KBM-7 (cell line): ENCODE measurements at regions not wholly inside any gene's neighbourhood (a gene's known extent, or its start where the extent isn't known, plus 50 kb on each side); places are given as distances from the start of the nearest gene placed in this dataset.
"Not testable (repeated sequence)": the region's sequence is repeated elsewhere in the genome, so short reads cannot be mapped to it uniquely, and the experiment has no call there.

ENCODE experiments used
- DNase-seq: peaks from one replicate; pipeline ENCODE4 v3.0.0-alpha.2; 2015
- in situ Hi-C: fragments of 300-500 bp; cut with MboI; formaldehyde crosslinking; loops from 2 replicates; pipeline ENCODE4 v1.14.3; 2020; ENCODE audit warnings: low sequenced_read_pairs, low pct_unique_long_range_greater_than_20kb, mixed read lengths

GRCh38 chr5:60455589-60455988 is 244.4 kb downstream of the DEPDC1B start:
- DNase-seq: no peak
- in situ Hi-C loops: no loop called here

- in situ Hi-C loops, DNase-seq: not testable (repeated sequence)
These were observed 245.7 kb downstream of the DEPDC1B start for GRCh38 chr5:60454277-60454676.

DNA sequence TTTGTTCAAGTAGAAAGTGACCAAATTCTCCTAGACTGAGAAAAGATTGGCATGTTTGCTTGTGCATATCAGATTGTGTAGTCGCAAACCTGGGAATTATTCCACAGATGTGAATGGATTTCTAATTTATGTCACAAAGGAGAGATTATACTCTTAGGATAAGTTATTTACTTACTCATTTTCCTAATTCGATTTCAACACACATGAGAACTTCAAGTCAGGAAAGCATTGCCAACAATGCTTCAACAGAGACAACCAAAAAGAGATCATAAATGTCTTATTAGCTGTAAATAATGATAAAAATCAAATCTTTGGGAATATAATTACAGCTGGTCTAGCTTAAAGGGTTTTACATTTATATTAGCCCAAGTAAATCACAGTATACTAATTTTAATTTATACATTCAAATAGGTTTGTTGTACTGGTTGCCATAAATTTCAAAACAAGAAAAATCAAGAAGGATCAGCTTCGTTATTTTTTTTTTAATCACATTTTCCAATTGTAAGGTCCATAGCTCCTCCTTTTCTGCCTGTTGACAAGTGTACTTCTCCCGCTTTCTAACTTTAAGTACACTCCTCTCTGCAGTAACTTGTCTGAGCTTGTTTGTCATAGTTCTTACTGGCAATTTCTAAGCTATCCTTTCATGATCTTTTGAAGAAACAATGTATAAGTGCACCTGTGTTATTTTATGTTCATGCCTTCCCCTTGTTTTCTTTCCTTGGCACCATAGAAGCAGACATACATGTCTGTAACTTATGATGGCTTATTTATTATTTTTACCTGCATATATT is 246.6 kb downstream of the DEPDC1B start:
- DNase-seq: no peak
- in situ Hi-C loops: no loop called here

DNA sequence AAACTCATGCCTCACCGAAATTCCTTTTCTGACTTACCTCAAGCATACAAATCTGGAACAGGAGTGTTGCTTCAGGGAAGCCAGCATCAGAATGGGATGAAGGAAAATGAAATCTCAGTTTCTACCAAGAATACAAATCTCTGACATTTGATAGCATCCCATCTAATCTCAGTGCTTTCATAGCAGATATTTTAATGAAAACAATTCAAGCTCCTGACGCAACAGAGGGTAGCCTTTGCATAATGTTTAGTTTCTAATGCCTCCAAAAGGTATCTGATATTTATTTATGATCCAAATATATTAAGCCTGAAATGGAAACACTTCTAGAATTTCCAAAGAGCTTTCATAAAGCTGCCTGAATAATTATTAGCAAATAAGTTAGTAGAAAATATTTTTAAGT is 251.4 kb downstream of the DEPDC1B start:
- no peak for DNase-seq
- in situ Hi-C loops: no loop called here

DNA sequence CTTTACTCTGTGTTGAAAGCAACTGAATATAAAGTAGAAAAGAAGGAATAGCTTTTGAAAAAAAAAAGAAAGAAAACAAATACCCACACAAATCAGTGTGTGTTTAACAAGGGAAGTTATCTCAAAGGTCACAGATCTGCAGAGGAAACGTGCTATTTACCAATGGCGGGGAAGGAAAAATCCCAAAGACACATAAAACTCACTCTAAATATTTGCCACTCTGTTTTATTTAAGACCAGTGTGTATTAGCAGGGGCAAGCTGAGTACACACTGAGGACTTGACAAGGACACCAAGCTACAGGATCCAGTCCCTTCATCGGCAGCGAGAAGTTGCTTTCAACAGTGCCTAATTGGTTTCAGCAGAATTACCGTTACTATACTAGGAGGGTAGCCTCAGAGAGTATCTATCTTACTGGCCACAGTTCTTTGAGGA is 252.5 kb downstream of the DEPDC1B start:
- in situ Hi-C loops: no loop called here
- no peak for DNase-seq

DNA sequence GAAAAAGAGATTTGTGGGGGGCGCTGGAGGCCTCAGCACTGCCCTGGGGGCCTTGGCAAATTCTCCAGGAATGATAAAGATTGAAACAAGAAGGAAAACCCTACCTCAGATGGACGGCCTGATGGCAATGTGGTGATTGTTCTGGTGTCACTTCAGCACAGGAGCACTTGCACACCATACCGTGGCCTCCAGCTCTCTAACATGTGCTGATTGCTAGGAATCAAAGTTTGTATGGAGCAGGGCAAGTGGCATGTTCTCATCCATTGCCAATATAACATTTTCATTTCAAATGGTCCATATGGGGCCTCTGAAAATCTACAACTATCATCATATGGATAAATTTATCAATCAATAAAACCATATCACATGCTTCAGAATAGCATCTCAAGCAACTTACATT is 253.0 kb downstream of the DEPDC1B start:
- no peak for DNase-seq
- in situ Hi-C loops: no loop called here

GRCh38 chr5:60445921-60446320 is 254.0 kb downstream of the DEPDC1B start:
- in situ Hi-C loops: no loop called here
- DNase-seq: no peak

GRCh38 chr5:60445427-60445826 is 254.5 kb downstream of the DEPDC1B start:
- no peak for DNase-seq
- in situ Hi-C loops: no loop called here

DNA sequence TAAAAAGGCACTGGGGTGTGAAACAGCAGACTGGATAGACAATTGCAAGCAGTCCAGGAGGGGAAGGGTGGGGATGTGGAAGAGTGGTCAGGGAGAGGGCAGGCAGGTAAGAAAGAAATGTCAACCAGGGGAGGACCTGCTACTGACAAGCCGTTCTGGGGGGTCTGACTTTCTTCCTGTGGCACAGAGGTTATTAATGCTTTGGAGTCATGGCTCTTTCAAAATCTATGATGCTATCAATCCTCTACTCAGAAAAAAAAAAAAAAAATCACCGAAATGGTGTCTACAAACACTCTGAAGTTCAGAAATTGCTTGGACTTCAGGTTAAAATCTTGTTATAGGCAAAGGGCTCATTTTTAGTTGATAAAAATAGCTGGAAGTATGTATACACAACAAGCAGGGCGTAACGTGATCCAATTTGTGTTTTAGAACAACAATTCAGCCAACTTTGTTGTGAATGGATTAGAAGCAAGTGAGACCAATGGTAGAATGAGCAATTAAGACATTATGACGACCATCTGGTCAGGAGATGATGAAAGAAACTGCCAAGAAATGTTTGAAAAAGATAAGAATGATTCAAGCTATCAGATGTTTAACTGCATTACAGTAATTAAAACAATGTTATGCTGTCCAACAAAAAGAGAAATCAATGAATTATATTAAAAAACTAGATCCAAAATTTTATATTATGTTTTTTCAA is 255.2 kb downstream of the DEPDC1B start:
- no peak for DNase-seq
- in situ Hi-C loops: no loop called here

DNA sequence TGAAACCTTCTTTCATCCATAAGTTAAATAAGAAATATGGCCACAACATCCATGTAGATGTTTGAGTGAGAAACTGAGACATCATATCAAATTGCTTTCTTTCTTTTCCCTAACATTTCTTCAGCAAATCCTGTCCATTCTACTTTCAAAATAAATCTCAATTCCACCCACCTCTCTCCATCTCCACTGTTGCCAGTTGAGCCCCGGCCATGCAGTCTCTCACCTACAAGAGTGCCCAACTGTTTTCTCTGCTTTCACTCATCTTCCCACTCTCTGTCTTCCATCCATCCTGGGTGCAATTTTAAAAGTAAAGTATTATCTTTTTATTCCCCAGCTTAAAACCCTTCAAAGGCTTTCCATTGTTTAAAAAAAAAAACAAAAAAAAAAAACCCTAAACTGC is 260.4 kb downstream of the DEPDC1B start:
- DNase-seq: no peak
- in situ Hi-C loops: no loop called here

DNA sequence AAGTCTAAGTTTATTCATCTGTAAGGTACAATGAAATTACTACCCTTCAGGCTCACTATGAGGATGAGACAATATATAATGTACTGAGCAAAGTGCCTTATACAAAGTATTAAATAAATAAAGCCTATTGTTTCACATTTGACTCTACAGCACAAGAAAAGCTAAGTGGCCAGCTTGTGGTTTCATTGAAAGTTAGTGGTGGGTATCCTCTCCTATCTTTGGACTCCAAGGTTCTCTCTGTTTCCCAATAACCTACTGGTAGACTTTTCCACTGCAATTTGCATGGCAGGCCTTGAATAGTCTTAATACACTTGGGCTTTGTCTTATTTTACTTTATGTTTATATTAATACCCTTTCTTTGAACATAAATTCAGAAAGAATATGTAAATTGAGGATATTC is 262.7 kb downstream of the DEPDC1B start:
- in situ Hi-C loops: no loop called here
- DNase-seq: no peak

- DNase-seq: no peak
- in situ Hi-C loops: no loop called here
These were observed 263.4 kb downstream of the DEPDC1B start for GRCh38 chr5:60436518-60436917.

DNA sequence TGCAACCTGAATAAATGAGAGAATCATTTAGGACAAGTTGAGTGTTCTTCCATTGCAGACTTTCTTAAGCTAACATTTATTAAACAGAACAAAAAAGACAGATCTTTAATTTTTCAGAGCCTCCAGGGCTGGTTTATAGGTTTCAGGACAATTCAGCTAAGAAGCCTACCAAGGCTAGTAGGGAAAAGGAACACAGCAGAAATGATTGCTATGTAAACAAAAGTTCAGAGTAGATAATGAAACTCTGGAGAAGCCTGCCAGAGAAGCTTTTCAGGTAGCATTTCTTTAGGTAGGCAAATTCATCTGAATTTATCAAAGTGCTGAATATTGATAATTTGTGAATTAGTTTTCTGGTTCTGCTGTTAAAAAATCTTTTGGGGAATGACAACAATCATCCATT is 264.2 kb downstream of the DEPDC1B start:
- no peak for DNase-seq
- in situ Hi-C loops: no loop called here

DNA sequence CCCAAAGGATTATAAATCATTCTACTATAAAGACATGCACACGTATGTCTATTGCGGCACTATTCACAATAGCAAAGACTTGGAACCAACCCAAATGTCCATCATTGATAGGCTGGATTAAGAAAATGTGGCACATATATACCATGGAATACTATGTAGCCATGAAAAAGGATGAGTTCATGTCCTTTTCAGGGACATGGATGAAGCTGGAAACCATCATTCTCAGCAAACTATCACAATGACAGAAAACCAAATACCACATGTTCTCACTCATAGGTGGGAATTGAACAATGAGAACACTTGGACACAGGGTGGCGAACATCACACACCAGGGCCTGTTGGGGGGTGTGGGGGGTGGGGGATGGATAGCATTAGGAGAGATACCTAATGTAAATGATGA is 273.8 kb downstream of the DEPDC1B start:
- in situ Hi-C loops, DNase-seq: not testable (repeated sequence)

DNA sequence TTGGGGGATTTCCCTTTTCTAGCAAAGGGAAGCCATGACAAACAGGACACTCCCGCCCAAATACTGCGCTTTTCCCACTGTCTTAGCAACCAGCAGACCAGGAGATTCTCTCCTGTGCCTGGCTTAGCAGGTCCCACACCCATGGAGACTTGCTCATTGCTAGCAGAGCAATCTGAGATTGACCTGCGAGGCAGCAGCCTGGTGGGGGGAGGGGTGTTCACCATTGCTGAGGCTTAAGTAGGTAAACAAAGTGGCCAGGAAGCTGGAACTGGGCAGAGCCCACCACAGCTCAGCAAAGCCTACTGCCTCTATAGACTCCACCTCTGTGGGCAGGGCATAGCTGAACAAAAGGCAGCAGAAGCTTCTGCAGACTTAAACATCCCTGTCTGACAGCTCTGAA is 279.2 kb downstream of the DEPDC1B start:
- DNase-seq, in situ Hi-C loops: not testable (repeated sequence)

GRCh38 chr5:60417500-60418181 is 282.3 kb downstream of the DEPDC1B start:
- in situ Hi-C loops: no loop called here
- DNase-seq: no peak

DNA sequence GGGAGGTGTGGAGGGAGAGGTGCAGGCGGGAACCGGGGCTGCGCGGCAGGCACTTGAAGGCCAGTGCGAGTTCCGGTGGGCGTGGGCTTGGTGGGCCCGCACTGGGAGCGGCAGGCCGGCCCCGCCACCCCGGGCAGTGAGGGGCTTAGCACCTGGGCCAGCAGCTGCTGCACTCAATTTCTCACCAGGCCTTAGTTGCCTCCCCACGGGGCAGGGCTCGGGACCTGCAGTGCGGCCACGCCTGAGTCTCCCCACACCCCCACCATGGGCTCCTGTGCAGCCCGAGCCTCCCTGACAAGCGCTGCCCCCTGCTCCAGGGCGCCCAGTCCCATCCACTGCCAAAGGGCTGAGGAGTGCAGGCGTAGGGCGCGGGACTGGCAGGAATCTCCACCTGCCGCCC is 284.5 kb downstream of the DEPDC1B start:
- in situ Hi-C loops: no loop called here
- DNase-seq: no peak

DNA sequence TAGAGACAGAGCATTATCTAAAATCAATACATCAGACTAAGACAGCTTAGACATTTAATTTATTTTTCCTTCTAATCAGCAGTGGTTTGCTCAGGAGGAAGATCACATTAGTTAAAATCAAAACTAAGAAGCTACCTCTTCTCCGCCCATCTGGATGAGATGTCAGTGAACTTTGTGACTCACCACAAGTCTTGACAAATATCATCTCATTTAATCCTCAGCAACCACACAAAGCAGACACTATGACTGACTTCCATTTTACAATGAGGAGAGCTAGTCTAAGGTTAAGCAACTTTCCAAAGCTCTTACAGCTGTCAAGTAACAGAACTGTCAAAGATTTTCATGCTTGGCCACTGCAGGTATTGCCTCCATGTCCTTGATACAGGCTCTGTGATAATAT is 289.5 kb downstream of the DEPDC1B start:
- in situ Hi-C loops: no loop called here
- no peak for DNase-seq

DNA sequence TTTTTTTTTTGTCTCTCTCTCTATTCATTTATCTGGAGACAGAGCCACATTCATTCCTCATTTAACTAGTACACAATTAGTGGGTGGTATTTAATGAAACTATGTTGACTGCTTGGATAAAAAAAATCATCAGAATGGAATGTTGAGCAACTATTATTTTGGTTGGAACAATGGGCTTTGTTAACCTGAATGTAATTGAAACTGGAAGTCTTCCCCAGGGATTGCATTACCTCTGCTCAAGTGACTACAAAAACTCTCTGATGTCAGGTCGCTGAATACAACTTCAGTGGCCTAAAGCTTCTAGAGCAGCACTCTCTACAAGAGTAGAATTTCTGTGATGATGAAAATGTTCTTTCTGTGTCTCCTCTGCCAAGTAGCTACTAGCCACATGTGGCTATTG is 295.8 kb downstream of the DEPDC1B start:
- DNase-seq: no peak
- in situ Hi-C loops: no loop called here

DNA sequence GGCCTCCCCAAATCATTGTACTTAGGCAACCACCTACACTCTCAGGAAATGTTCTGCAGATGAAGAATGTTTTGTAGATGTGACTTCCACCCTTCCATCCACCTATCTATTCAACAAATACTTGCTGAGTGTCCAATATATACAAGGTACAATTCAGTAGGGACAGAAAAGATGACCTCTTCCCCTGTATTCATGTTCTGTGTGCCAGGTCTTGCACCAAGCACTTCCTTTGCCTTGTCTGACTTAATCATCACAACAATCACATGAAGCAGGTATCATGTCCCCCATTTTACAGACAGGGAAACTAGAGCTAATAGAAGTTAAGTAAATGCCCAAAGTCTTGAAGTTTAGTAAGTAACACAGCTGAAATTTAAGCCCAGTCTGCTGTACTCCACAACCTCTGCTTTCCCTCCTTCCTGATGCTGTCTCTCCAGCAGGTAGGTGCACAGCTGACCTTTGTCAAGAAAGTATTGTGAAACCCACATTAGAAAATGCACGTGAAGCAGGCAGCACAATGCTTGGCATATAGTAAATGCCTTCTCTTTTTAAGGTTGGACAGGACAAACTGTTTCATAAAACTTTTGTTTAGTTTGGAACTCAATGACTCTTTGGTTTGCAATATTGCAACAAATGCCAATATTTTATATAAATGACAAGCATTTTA is 296.5 kb downstream of the DEPDC1B start:
- DNase-seq: no peak
- in situ Hi-C loops: no loop called here
